ENCODE measurements at regions not wholly inside any gene's neighbourhood (a gene's known extent, or its start where the extent isn't known, plus 50 kb on each side); places are given as distances from the start of the nearest gene placed in this dataset.

DNA sequence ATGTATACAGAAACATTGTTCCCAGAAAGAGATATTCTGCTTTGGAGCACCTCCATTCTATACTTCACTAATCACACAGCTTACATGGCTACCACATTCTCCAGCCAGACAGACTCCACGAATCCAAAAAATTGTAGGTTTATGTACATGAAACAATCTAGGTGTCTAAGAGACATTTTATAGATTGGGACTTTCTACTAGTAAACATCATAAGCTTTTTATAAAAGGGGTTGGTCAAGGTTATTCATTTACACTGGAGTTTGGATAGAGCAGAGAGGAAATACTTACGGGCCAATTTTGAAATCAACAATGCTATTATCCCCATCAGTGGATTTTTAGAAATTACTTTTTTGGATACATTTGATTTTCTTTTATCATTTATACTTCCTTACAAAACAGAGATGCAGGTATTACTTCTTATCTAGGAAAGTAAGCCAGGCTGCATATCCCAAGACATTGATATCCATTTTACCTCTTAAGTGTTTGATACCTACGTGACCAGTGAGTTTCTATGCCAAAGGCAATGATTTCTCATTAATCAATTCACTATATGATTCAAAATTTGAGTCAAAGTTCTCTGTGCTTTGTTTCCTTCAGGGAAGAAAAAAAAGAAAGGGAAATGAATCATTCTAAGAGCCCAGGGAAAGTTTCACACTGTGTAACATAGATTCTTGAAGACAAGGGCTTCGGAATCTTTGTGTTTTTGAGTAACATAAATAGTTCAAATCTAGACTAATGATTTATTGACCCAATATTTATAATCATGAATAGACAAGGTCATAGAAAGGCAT is 140.5 kb downstream of the PTH2R start:
- TF ChIP-seq POLR2A (IDR thresholded peaks at IDR 0.05), result no peak
- TF ChIP-seq, protein P1, sequence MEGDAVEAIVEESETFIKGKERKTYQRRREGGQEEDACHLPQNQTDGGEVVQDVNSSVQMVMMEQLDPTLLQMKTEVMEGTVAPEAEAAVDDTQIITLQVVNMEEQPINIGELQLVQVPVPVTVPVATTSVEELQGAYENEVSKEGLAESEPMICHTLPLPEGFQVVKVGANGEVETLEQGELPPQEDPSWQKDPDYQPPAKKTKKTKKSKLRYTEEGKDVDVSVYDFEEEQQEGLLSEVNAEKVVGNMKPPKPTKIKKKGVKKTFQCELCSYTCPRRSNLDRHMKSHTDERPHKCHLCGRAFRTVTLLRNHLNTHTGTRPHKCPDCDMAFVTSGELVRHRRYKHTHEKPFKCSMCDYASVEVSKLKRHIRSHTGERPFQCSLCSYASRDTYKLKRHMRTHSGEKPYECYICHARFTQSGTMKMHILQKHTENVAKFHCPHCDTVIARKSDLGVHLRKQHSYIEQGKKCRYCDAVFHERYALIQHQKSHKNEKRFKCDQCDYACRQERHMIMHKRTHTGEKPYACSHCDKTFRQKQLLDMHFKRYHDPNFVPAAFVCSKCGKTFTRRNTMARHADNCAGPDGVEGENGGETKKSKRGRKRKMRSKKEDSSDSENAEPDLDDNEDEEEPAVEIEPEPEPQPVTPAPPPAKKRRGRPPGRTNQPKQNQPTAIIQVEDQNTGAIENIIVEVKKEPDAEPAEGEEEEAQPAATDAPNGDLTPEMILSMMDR (IDR thresholded peaks at IDR 0.05), result no peak
